ENCODE measurements at regions not wholly inside any gene's neighbourhood (a gene's known extent, or its start where the extent isn't known, plus 50 kb on each side); places are given as distances from the start of the nearest gene placed in this dataset.

- ChIA-PET POLR2A (ENCODE audit: unreplicated experiment) (no interaction called here), CTCF (no interaction called here)
Measured at GRCh38 chr15:97425596-97425995, 534.9 kb upstream of the ARRDC4 start.

More at GRCh38 chr15:97425596-97425995, 534.9 kb upstream of the ARRDC4 start:
- no CpG with 5 or more reads among the region's 5 CpGs for WGBS, 2 experiments (ENCODE audit: extremely low coverage in 2 of 2, insufficient read length in 1 of 2)
- Histone ChIP-seq H2BK5ac (ENCODE audit: low read depth, low read length, poor library complexity, severe bottlenecking) (no peak overlapping the region), H2AK5ac (ENCODE audit: low read depth, low read length) (no peak overlapping the region), H3K18ac (ENCODE audit: low read depth, low read length) (no peak overlapping the region), H3K36me3 (ENCODE audit: control insufficient read depth, insufficient read depth, low read length) (no peaks in the 10 kb centered on the region), H3K9ac (ENCODE audit: low read depth, low read length) (no peak overlapping the region), H3K14ac (replicated peaks; ENCODE audit: low read depth, low read length) (no peak overlapping the region), H3K27ac (ENCODE audit: insufficient read depth, low read length) (no peak overlapping the region), H3K79me1 (ENCODE audit: low read depth in 1 of 2, low read length in 2 of 2) (no peaks in the 10 kb centered on the region), H3K23ac (ENCODE audit: low read depth, low read length) (no peak overlapping the region), H2BK15ac (ENCODE audit: low read depth, low read length) (no peak overlapping the region), H3K4me2 (ENCODE audit: low read depth, low read length) (no peak overlapping the region), H2BK120ac (ENCODE audit: low read depth, low read length) (no peak overlapping the region), H3K9me3 (ENCODE audit: control insufficient read depth, insufficient read depth, low read length) (peaks cover 10% of the 10 kb centered on the region), H3K4ac (ENCODE audit: low read depth, low read length) (no peak overlapping the region), H3K4me1 (ENCODE audit: control insufficient read depth, insufficient read depth, low read length) (no peaks in the 10 kb centered on the region), H4K20me1 (ENCODE audit: insufficient read depth, low read length) (no peaks in the 10 kb centered on the region), H4K91ac (ENCODE audit: insufficient read depth, low read depth, low read length) (no peak overlapping the region), H2BK20ac (ENCODE audit: low read depth, low read length) (no peak overlapping the region), H4K5ac (ENCODE audit: low read depth, low read length) (no peak overlapping the region), H2AK9ac (replicated peaks; ENCODE audit: low read depth, low read length, poor library complexity) (no peak overlapping the region), H4K8ac (ENCODE audit: low read depth in 2 of 2, low read length in 2 of 2) (no peak overlapping the region), H3K56ac (ENCODE audit: extremely low read depth, insufficient read depth, low read length) (no peak overlapping the region), H2AFZ (replicated peaks; ENCODE audit: low read length, poor library complexity) (no peak overlapping the region), H3K9me1 (ENCODE audit: insufficient read depth, low read length) (no peaks in the 10 kb centered on the region), H3K4me3 (ENCODE audit: insufficient read depth, low read depth, low read length) (no peak overlapping the region), H3K27me3 (ENCODE audit: control insufficient read depth, insufficient read depth, low read length) (no peaks in the 10 kb centered on the region)
- no peak for TF ChIP-seq ELK1 (IDR thresholded peaks at IDR 0.05; ENCODE audit: borderline replicate concordance, low read depth, low read length)
- TF ChIP-seq CTCF (conservative IDR thresholded peaks at IDR 0.05; ENCODE audit: low read depth, low read length), result no peak
- TF ChIP-seq BHLHE40 (IDR thresholded peaks at IDR 0.05; ENCODE audit: low read depth, low read length), result no peak
- no peak for TF ChIP-seq NFE2L2 (IDR thresholded peaks at IDR 0.05; ENCODE audit: low read depth, low read length)
- TF ChIP-seq MAZ (IDR thresholded peaks at IDR 0.05; ENCODE audit: borderline replicate concordance, low read depth, low read length), result no peak
- TF ChIP-seq USF2 (IDR thresholded peaks at IDR 0.05; ENCODE audit: low read depth, low read length), result no peak
- no peak for DNase-seq
- no TSS peak for BruUV-seq (replicated peaks)
- in situ Hi-C loops (cut with MboI; ENCODE audit: low sequenced_read_pairs), result no loop called here
- dilution Hi-C loops (cut with HindIII; ENCODE audit: low sequenced_read_pairs, unreplicated experiment), result no loop called here
- intact Hi-C loops (cut with micrococcal nuclease), result no loop called here
- ATAC-seq (ENCODE audit: low read depth), result no peak

Measured in IMR-90 (cell line).